ENCODE measurements at regions not wholly inside any gene's neighbourhood (a gene's known extent, or its start where the extent isn't known, plus 50 kb on each side); places are given as distances from the start of the nearest gene placed in this dataset.

DNA sequence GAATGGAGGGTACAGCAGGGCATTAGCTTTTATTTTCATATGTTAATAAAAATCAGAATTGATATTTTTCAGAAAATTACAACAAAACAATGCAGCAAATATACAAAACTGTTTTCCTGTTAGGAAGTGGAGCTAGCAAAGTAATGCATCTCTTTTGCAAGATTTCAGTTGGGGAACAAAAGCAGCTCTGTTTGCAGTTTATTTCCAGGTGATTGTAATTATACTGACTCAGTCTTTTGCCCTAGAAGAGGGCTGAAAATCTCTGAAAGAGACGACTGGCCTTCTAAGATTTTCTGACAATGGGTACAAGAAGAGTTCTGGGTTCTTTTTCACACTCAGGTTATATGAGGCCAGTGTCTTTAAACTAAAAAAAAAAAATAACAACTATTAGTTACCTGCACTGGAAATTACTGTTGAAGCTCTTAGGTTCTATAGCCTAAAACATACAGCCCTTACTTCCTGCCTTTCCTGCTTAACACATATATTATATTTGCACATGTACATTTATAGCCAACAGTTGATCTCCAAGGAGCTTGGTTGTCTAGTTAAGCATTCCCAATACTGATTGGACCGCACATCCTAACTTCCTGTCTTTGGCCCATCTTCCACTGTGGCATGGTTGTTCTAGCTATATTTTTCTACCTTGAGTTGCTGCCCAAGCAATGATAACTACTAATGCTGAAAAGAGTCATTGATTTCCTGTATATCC, 199.1 kb upstream of the KRR1 start:
- Histone ChIP-seq H3K27ac (no peak overlapping the region), H3K4me1 (replicated peaks) (no peaks in the 10 kb centered on the region), H3K27me3 (replicated peaks; ENCODE audit: insufficient read depth) (no peaks in the 10 kb centered on the region), H3K4me3 (no peak overlapping the region), H3K36me3 (no peaks in the 10 kb centered on the region), H3K9me3 (no peaks in the 10 kb centered on the region)
- 50% methylated on average over 2 of the region's 2 CpGs for WGBS
- no peak for TF ChIP-seq POLR2A (IDR thresholded peaks at IDR 0.05)
- no peak for TF ChIP-seq POLR2AphosphoS5 (IDR thresholded peaks at IDR 0.05)
- TF ChIP-seq, protein P1, sequence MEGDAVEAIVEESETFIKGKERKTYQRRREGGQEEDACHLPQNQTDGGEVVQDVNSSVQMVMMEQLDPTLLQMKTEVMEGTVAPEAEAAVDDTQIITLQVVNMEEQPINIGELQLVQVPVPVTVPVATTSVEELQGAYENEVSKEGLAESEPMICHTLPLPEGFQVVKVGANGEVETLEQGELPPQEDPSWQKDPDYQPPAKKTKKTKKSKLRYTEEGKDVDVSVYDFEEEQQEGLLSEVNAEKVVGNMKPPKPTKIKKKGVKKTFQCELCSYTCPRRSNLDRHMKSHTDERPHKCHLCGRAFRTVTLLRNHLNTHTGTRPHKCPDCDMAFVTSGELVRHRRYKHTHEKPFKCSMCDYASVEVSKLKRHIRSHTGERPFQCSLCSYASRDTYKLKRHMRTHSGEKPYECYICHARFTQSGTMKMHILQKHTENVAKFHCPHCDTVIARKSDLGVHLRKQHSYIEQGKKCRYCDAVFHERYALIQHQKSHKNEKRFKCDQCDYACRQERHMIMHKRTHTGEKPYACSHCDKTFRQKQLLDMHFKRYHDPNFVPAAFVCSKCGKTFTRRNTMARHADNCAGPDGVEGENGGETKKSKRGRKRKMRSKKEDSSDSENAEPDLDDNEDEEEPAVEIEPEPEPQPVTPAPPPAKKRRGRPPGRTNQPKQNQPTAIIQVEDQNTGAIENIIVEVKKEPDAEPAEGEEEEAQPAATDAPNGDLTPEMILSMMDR (IDR thresholded peaks at IDR 0.05), result no peak
- no peak for DNase-seq (ENCODE audit: low spot score)
- intact Hi-C loops (cut with DNase I), result no loop called here

DNA sequence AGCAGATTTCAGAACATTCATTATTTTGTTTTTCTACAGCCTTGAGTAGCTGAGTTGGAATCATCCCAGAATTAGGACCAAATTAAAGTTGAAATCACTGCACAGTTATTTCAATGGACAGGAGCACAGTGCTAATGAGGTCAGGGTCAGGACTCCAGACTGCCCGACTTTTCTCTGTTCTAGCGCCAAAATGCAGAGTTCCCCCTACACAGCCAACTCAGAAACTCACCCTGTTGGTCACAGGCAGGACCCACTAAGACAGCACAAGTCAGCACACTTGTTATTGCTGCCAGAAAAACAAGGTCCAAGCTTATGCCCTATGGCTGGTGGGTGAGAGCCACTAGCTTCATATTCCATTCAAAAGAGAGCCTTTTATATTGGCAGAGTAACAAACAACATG, 198.1 kb upstream of the KRR1 start:
- Histone ChIP-seq H3K9me3 (no peaks in the 10 kb centered on the region), H3K27ac (no peak overlapping the region), H3K4me1 (replicated peaks) (no peaks in the 10 kb centered on the region), H3K36me3 (no peaks in the 10 kb centered on the region), H3K4me3 (no peak overlapping the region), H3K27me3 (replicated peaks; ENCODE audit: insufficient read depth) (no peaks in the 10 kb centered on the region)
- DNase-seq (ENCODE audit: low spot score), result no peak
- 71% methylated on average over 2 of the region's 2 CpGs for WGBS
- intact Hi-C loops (cut with DNase I), result no loop called here
- TF ChIP-seq POLR2AphosphoS5 (IDR thresholded peaks at IDR 0.05), result no peak
- TF ChIP-seq, protein P1 (IDR thresholded peaks at IDR 0.05), result no peak

DNA sequence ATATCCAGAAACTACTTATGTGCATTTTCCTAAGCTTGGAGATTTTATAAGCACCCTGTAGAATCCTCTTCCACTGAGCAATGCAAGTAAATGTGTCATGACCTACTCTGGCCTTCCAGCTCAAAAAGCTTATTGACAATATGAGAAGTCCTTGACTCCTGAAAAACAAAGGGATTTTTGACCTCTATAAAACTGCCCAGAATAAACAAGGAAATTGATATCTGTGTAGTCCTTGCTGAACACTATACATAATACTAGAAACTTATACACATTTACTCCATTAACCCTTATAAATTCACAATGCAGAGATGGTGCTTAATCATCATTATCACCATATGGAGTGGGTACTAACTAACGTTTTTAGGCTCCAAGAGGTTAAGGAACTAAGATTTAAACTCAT, 197.4 kb upstream of the KRR1 start:
- Histone ChIP-seq H3K27me3 (replicated peaks; ENCODE audit: insufficient read depth) (no peaks in the 10 kb centered on the region), H3K4me1 (replicated peaks) (no peaks in the 10 kb centered on the region), H3K27ac (no peak overlapping the region), H3K9me3 (no peaks in the 10 kb centered on the region), H3K36me3 (no peaks in the 10 kb centered on the region), H3K4me3 (no peak overlapping the region)
- TF ChIP-seq, protein P1 (IDR thresholded peaks at IDR 0.05), result no peak
- no peak for TF ChIP-seq POLR2AphosphoS5 (IDR thresholded peaks at IDR 0.05)
- no peak for TF ChIP-seq POLR2A (IDR thresholded peaks at IDR 0.05)
- intact Hi-C loops (cut with DNase I), result no loop called here
- 65% methylated on average over 1 of the region's 1 CpG for WGBS
- no peak for DNase-seq (ENCODE audit: low spot score)

DNA sequence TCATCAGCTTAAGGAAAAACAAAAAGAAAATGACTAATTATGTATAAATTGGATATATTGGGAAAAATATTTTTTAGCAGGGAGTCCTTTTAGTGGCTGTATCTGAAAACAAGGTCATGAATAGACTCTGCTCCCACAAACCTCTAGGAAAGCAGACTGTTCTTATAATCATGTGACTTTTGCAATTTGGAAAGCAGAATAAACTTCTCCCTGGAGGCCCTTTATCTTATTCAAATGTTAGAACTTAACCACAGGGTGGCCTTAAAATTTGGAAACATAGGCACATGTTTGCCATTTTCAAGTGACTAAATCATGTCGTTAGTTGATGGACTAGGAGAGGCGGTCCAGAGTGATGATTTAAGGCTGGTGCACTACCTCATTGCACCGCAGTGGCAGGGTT, 196.6 kb upstream of the KRR1 start:
- Histone ChIP-seq H3K4me1 (replicated peaks) (no peaks in the 10 kb centered on the region), H3K4me3 (no peak overlapping the region), H3K9me3 (no peaks in the 10 kb centered on the region), H3K27ac (no peak overlapping the region), H3K27me3 (replicated peaks; ENCODE audit: insufficient read depth) (no peaks in the 10 kb centered on the region), H3K36me3 (no peaks in the 10 kb centered on the region)
- 90% methylated on average over 3 of the region's 3 CpGs for WGBS
- intact Hi-C loops (cut with DNase I), result no loop called here
- DNase-seq (ENCODE audit: low spot score), result no peak
- TF ChIP-seq POLR2A (IDR thresholded peaks at IDR 0.05), result no peak
- TF ChIP-seq POLR2AphosphoS5 (IDR thresholded peaks at IDR 0.05), result no peak
- TF ChIP-seq, protein P1 (IDR thresholded peaks at IDR 0.05), result no peak

Data from prostate gland (tissue), 2 donors.